Trophoblast cell (in vitro differentiated cells and primary cell): ENCODE measurements at regions not wholly inside any gene's neighbourhood (a gene's known extent, or its start where the extent isn't known, plus 50 kb on each side); places are given as distances from the start of the nearest gene placed in this dataset.

Source experiments
- DNase-seq, 2 donors: peaks; one replicate each; pipeline ENCODE4 v3.0.0-alpha.2; 2016
- H2AFZ ChIP-seq: 2 replicates; pipeline ENCODE4 v1.6.1; 2013; ENCODE audit warnings: low read length, moderate library complexity, mild to moderate bottlenecking; ENCODE audit not compliant: insufficient read depth, poor library complexity
- H2AK5ac ChIP-seq: 2 replicates; pipeline ENCODE4 v1.6.1; 2013; ENCODE audit warnings: mild to moderate bottlenecking, low read length
- H2BK120ac ChIP-seq: 2 replicates; pipeline ENCODE4 v1.6.1; 2013; ENCODE audit warnings: low read length, mild to moderate bottlenecking, moderate library complexity; ENCODE audit not compliant: insufficient read depth, poor library complexity
- H2BK12ac ChIP-seq: 2 replicates; pipeline ENCODE4 v1.6.1; 2013; ENCODE audit warnings: mild to moderate bottlenecking, low read length, moderate library complexity
- H2BK5ac ChIP-seq: 2 replicates; pipeline ENCODE4 v1.6.1; 2013; ENCODE audit warnings: low read length, low read depth, moderate library complexity, mild to moderate bottlenecking; ENCODE audit not compliant: poor library complexity
- H3K14ac ChIP-seq: 2 replicates; pipeline ENCODE4 v1.6.1; 2013; ENCODE audit warnings: mild to moderate bottlenecking, low read length
- H3K18ac ChIP-seq: 2 replicates; pipeline ENCODE4 v1.6.1; 2013; ENCODE audit warnings: mild to moderate bottlenecking, low read length
- H3K23ac ChIP-seq: 2 replicates; pipeline ENCODE4 v1.6.1; 2013; ENCODE audit warnings: low read length
- H3K27ac ChIP-seq: 2 replicates; pipeline ENCODE4 v1.5.1; 2013; ENCODE audit warnings: low read depth, mild to moderate bottlenecking, inconsistent platforms, low read length, moderate library complexity
- H3K27me3 ChIP-seq: 2 replicates; pipeline ENCODE4 v1.6.1; 2013; ENCODE audit warnings: inconsistent platforms, mild to moderate bottlenecking, low read length, moderate library complexity; ENCODE audit not compliant: insufficient read depth
- H3K36me3 ChIP-seq, 2 experiments: 1 replicate in 1 of 2; 2 replicates in 1 of 2; pipeline ENCODE4 v1.6.1; 2013; ENCODE audit warnings: low read length in 2 of 2, mild to moderate bottlenecking in 2 of 2, moderate library complexity in 1 of 2; ENCODE audit not compliant: insufficient read depth in 2 of 2, control insufficient read depth in 1 of 2
- H3K4ac ChIP-seq: 2 replicates; pipeline ENCODE4 v1.6.1; 2013; ENCODE audit warnings: low read depth, mild to moderate bottlenecking, low read length, moderate library complexity
- H3K4me1 ChIP-seq, 2 experiments: 1 replicate in 1 of 2; 2 replicates in 1 of 2; pipeline ENCODE4 v1.6.1; 2013; ENCODE audit warnings: low read length in 2 of 2, mild to moderate bottlenecking in 2 of 2, moderate library complexity in 1 of 2; ENCODE audit not compliant: insufficient read depth in 2 of 2, control insufficient read depth in 1 of 2
- H3K4me2 ChIP-seq: 2 replicates; pipeline ENCODE4 v1.6.1; 2013; ENCODE audit warnings: inconsistent platforms, mild to moderate bottlenecking, low read length, moderate library complexity
- H3K4me3 ChIP-seq: 2 replicates; pipeline ENCODE4 v1.5.1; 2013; ENCODE audit warnings: mild to moderate bottlenecking, low read depth, low read length, inconsistent platforms
- H3K79me1 ChIP-seq: one replicate; pipeline ENCODE4 v1.6.1; 2013; ENCODE audit warnings: low read length
- H3K79me2 ChIP-seq: 2 replicates; pipeline ENCODE4 v1.6.1; 2013; ENCODE audit warnings: low read length, mild to moderate bottlenecking; ENCODE audit not compliant: control insufficient read depth, insufficient read depth, poor library complexity
- H3K9ac ChIP-seq: 2 replicates; pipeline ENCODE4 v1.6.1; 2013; ENCODE audit warnings: mild to moderate bottlenecking, low read length
- H3K9me3 ChIP-seq: 2 replicates; pipeline ENCODE4 v1.6.1; 2013; ENCODE audit warnings: low read depth, mild to moderate bottlenecking, control low read depth, inconsistent platforms, low read length; ENCODE audit not compliant: insufficient read depth
- H4K12ac ChIP-seq: 2 replicates; pipeline ENCODE4 v1.6.1; 2013; ENCODE audit warnings: low read depth, mild to moderate bottlenecking, low read length, moderate library complexity
- H4K8ac ChIP-seq: 2 replicates; pipeline ENCODE4 v1.6.1; 2013; ENCODE audit warnings: low read depth, mild to moderate bottlenecking, low read length, moderate library complexity
- H4K91ac ChIP-seq: one replicate; pipeline ENCODE4 v1.6.1; 2013; ENCODE audit warnings: low read depth, mild to moderate bottlenecking, low read length, moderate library complexity
- WGBS: extraction: QIAGEN DNeasy Blood & Tissue Kit; methylation state at CpG from one replicate; pipeline ENCODE4 v1.1.7; 2013; ENCODE audit warnings: missing lambda C conversion rate; ENCODE audit not compliant: insufficient read length, insufficient coverage; ENCODE audit errors: extremely low coverage; 5-methylcytosine and 5-hydroxymethylcytosine counted together

DNA sequence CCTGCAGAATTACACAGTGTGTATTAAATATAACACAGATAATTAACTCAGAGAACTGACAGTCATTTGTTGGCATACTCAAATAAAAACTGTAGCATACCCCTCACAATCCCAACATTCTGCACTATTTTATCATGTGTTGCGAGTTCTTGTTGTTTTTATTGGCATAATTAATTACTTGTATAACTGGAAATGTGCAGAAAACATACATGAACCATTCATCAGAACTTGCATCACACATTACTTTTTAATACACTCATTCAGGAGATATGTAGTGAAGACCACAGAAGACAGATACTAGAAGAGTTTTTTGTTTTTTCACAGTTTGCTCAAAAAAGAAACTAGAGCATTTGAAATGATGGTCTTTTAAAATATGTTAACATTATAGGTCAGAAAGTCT is 74.6 kb upstream of the NEIL3 start:
- Histone ChIP-seq H3K27me3 (no peaks in the 10 kb centered on the region), H3K9ac (no peak overlapping the region), H3K4me3 (no peak overlapping the region), H3K4ac (no peak overlapping the region), H4K12ac (no peak overlapping the region), H2BK12ac (no peak overlapping the region), H2BK120ac (no peak overlapping the region), H3K4me2 (no peak overlapping the region), H3K79me2 (no peaks in the 10 kb centered on the region), H3K14ac (no peak overlapping the region), H3K18ac (no peak overlapping the region), H2AK5ac (no peak overlapping the region), H3K4me1 (no peaks in the 10 kb centered on the region), H2BK5ac (no peak overlapping the region), H2AFZ (no peak overlapping the region), H3K36me3 (no peaks in the 10 kb centered on the region), H3K9me3 (no peaks in the 10 kb centered on the region), H4K8ac (no peak overlapping the region), H4K91ac (no peak overlapping the region), H3K27ac (no peak overlapping the region), H3K23ac (no peak overlapping the region), H3K79me1 (no peaks in the 10 kb centered on the region)
- no CpG with 5 or more reads among the region's 1 CpG for WGBS
- DNase-seq, result no peak

- H3K4me1 ChIP-seq, result no peaks in the 10 kb centered on the region
- no peak overlapping the region for H3K4ac ChIP-seq
- no peak overlapping the region for H3K4me2 ChIP-seq
- no peak overlapping the region for H3K27ac ChIP-seq
- DNase-seq, result no peak
- H3K14ac ChIP-seq, result no peak overlapping the region
- H3K79me2 ChIP-seq, result no peaks in the 10 kb centered on the region
- no peak overlapping the region for H4K91ac ChIP-seq
- H2BK120ac ChIP-seq, result no peak overlapping the region
- H2BK5ac ChIP-seq, result no peak overlapping the region
- no peak overlapping the region for H3K4me3 ChIP-seq
- H3K23ac ChIP-seq, result no peak overlapping the region
- no CpG with 5 or more reads among the region's 4 CpGs for WGBS
- H3K9me3 ChIP-seq, result no peaks in the 10 kb centered on the region
- no peak overlapping the region for H3K9ac ChIP-seq
- H2BK12ac ChIP-seq, result no peak overlapping the region
- no peak overlapping the region for H2AK5ac ChIP-seq
- H4K12ac ChIP-seq, result no peak overlapping the region
- no peak overlapping the region for H3K18ac ChIP-seq
- no peaks in the 10 kb centered on the region for H3K36me3 ChIP-seq
- no peak overlapping the region for H4K8ac ChIP-seq
- H2AFZ ChIP-seq, result no peak overlapping the region
- no peaks in the 10 kb centered on the region for H3K79me1 ChIP-seq
- no peaks in the 10 kb centered on the region for H3K27me3 ChIP-seq
Measured at GRCh38 chr4:177236886-177237285, 72.8 kb upstream of the NEIL3 start.

DNA sequence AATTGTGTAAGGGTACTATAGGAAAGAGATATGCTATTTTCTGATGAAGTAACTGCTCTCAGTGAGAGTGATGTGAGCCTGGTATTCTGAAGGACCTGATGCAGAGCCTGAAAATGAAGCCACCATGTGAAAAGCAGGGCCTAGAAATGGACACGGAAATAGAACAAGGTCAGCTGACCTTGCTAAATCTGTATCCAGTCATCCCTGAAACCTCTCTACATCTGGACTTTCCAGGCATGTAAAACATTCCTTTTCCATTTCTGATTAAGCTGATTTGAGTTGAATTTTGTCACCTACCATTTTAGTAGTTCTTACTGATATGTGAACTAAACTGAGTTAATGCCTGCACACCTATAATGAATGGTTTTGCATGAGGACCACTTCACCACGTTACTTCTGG is 72.4 kb upstream of the NEIL3 start:
- Histone ChIP-seq H3K4ac (no peak overlapping the region), H3K79me2 (no peaks in the 10 kb centered on the region), H2BK5ac (no peak overlapping the region), H4K12ac (no peak overlapping the region), H2BK12ac (no peak overlapping the region), H2AK5ac (no peak overlapping the region), H3K23ac (no peak overlapping the region), H3K4me1 (no peaks in the 10 kb centered on the region), H3K4me2 (no peak overlapping the region), H3K27ac (no peak overlapping the region), H2BK120ac (no peak overlapping the region), H3K9ac (no peak overlapping the region), H3K4me3 (no peak overlapping the region), H2AFZ (no peak overlapping the region), H3K14ac (no peak overlapping the region), H3K27me3 (no peaks in the 10 kb centered on the region), H4K8ac (no peak overlapping the region), H3K18ac (no peak overlapping the region), H3K9me3 (no peaks in the 10 kb centered on the region), H4K91ac (no peak overlapping the region), H3K36me3 (no peaks in the 10 kb centered on the region), H3K79me1 (no peaks in the 10 kb centered on the region)
- no CpG with 5 or more reads among the region's 2 CpGs for WGBS
- no peak for DNase-seq

- Histone ChIP-seq H2AK5ac (no peak overlapping the region), H2AFZ (no peak overlapping the region), H3K4ac (no peak overlapping the region), H3K4me3 (no peak overlapping the region), H2BK12ac (no peak overlapping the region), H3K18ac (no peak overlapping the region), H4K12ac (no peak overlapping the region), H4K91ac (no peak overlapping the region), H3K79me1 (no peaks in the 10 kb centered on the region), H3K27ac (no peak overlapping the region), H3K14ac (no peak overlapping the region), H3K9ac (no peak overlapping the region), H3K23ac (no peak overlapping the region), H2BK120ac (no peak overlapping the region), H3K4me1 (no peaks in the 10 kb centered on the region), H3K79me2 (no peaks in the 10 kb centered on the region), H3K9me3 (no peaks in the 10 kb centered on the region), H3K4me2 (no peak overlapping the region), H4K8ac (no peak overlapping the region), H3K27me3 (no peaks in the 10 kb centered on the region), H3K36me3 (no peaks in the 10 kb centered on the region), H2BK5ac (no peak overlapping the region)
- no CpG with 5 or more reads among the region's 1 CpG for WGBS
- DNase-seq, result no peak
Measured at GRCh38 chr4:177239477-177239876, 70.2 kb upstream of the NEIL3 start.

DNA sequence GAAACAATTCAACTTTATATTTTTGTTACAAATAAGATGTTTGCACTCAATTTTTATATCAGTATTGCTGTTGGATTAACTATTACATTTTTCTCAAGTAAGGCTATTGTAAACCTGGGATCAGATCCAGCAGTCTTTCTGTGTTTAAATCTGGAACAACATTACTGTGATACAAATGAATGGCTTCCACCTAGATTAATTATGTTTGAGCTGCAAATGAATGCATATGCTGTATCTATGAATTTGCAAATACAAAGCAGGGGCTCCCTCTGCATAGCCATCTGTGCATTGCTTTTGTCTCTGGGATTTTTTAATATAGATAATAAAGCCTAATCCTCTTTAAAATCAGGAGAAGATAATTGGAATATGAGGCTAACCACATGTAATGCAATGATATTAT is 69.8 kb upstream of the NEIL3 start:
- H4K8ac ChIP-seq, result no peak overlapping the region
- H3K18ac ChIP-seq, result no peak overlapping the region
- no peak overlapping the region for H3K27ac ChIP-seq
- no peak overlapping the region for H2AK5ac ChIP-seq
- no peaks in the 10 kb centered on the region for H3K36me3 ChIP-seq
- H4K12ac ChIP-seq, result no peak overlapping the region
- H3K9ac ChIP-seq, result no peak overlapping the region
- H4K91ac ChIP-seq, result no peak overlapping the region
- H3K27me3 ChIP-seq, result no peaks in the 10 kb centered on the region
- no peaks in the 10 kb centered on the region for H3K4me1 ChIP-seq
- no peak overlapping the region for H3K23ac ChIP-seq
- no peak overlapping the region for H2BK120ac ChIP-seq
- DNase-seq, result no peak
- H3K9me3 ChIP-seq, result no peaks in the 10 kb centered on the region
- no peak overlapping the region for H3K4me2 ChIP-seq
- no peak overlapping the region for H3K4ac ChIP-seq
- no peak overlapping the region for H2BK12ac ChIP-seq
- H2BK5ac ChIP-seq, result no peak overlapping the region
- H3K79me2 ChIP-seq, result no peaks in the 10 kb centered on the region
- H3K79me1 ChIP-seq, result no peaks in the 10 kb centered on the region
- no peak overlapping the region for H2AFZ ChIP-seq
- H3K14ac ChIP-seq, result no peak overlapping the region
- no peak overlapping the region for H3K4me3 ChIP-seq
